ENCODE measurements at regions not wholly inside any gene's neighbourhood (a gene's known extent, or its start where the extent isn't known, plus 50 kb on each side); places are given as distances from the start of the nearest gene placed in this dataset.

GRCh38 chr18:73973972-73974371 is 173.7 kb downstream of the FBXO15 start:
- Histone ChIP-seq H3K9ac (ENCODE audit: low read depth in 1 of 3, low read length in 3 of 3) (no peak overlapping the region), H3K9me3 (ENCODE audit: control insufficient read depth in 3 of 3, low read length in 3 of 3) (no peaks in the 10 kb centered on the region), H3K4me1 (ENCODE audit: control insufficient read depth in 3 of 3, insufficient read depth in 3 of 3, low read length in 3 of 3) (no peaks in the 10 kb centered on the region), H3K36me3 (ENCODE audit: control insufficient read depth in 3 of 3, insufficient read depth in 3 of 3, low read length in 3 of 3) (no peaks in the 10 kb centered on the region), H3K27me3 (ENCODE audit: control insufficient read depth in 3 of 3, insufficient read depth in 3 of 3, low read length in 3 of 3) (no peaks in the 10 kb centered on the region), H3K4me3 (ENCODE audit: low read length in 3 of 3) (no peak overlapping the region), H3K27ac (ENCODE audit: low read depth, low read length) (no peak overlapping the region)

- Histone ChIP-seq H3K4me1 (ENCODE audit: control insufficient read depth in 3 of 3, insufficient read depth in 3 of 3, low read length in 3 of 3) (no peaks in the 10 kb centered on the region), H3K36me3 (ENCODE audit: control insufficient read depth in 3 of 3, insufficient read depth in 3 of 3, low read length in 3 of 3) (no peaks in the 10 kb centered on the region), H3K9ac (ENCODE audit: low read depth in 1 of 3, low read length in 3 of 3) (no peak overlapping the region), H3K27ac (ENCODE audit: low read depth, low read length) (no peak overlapping the region), H3K27me3 (ENCODE audit: control insufficient read depth in 3 of 3, insufficient read depth in 3 of 3, low read length in 3 of 3) (no peaks in the 10 kb centered on the region), H3K4me3 (ENCODE audit: low read length in 3 of 3) (no peak overlapping the region), H3K9me3 (ENCODE audit: control insufficient read depth in 3 of 3, low read length in 3 of 3) (no peaks in the 10 kb centered on the region)
These were observed 180.7 kb downstream of the FBXO15 start for GRCh38 chr18:73966954-73967353.

- Histone ChIP-seq H3K4me1 (ENCODE audit: control insufficient read depth in 3 of 3, insufficient read depth in 3 of 3, low read length in 3 of 3) (no peaks in the 10 kb centered on the region), H3K27me3 (ENCODE audit: control insufficient read depth in 3 of 3, insufficient read depth in 3 of 3, low read length in 3 of 3) (peaks cover 0 to 6% (median 0%) of the 10 kb centered on the region in 3 donors), H3K36me3 (ENCODE audit: control insufficient read depth in 3 of 3, insufficient read depth in 3 of 3, low read length in 3 of 3) (no peaks in the 10 kb centered on the region), H3K9ac (ENCODE audit: low read depth in 1 of 3, low read length in 3 of 3) (no peak overlapping the region), H3K9me3 (ENCODE audit: control insufficient read depth in 3 of 3, low read length in 3 of 3) (no peaks in the 10 kb centered on the region), H3K27ac (ENCODE audit: low read depth, low read length) (no peak overlapping the region), H3K4me3 (ENCODE audit: low read length in 3 of 3) (no peak overlapping the region)
These were observed 185.4 kb downstream of the FBXO15 start for GRCh38 chr18:73962256-73962655.

- no peaks in the 10 kb centered on the region for H3K36me3 ChIP-seq (ENCODE audit: control insufficient read depth in 3 of 3, insufficient read depth in 3 of 3, low read length in 3 of 3)
- peaks cover 0 to 6% (median 0%) of the 10 kb centered on the region in 3 donors for H3K27me3 ChIP-seq (ENCODE audit: control insufficient read depth in 3 of 3, insufficient read depth in 3 of 3, low read length in 3 of 3)
- H3K4me1 ChIP-seq (ENCODE audit: control insufficient read depth in 3 of 3, insufficient read depth in 3 of 3, low read length in 3 of 3), result no peaks in the 10 kb centered on the region
- no peaks in the 10 kb centered on the region for H3K9me3 ChIP-seq (ENCODE audit: control insufficient read depth in 3 of 3, low read length in 3 of 3)
- no peak overlapping the region for H3K9ac ChIP-seq (ENCODE audit: low read depth in 1 of 3, low read length in 3 of 3)
- H3K4me3 ChIP-seq (ENCODE audit: low read length in 3 of 3), result no peak overlapping the region
- H3K27ac ChIP-seq (ENCODE audit: low read depth, low read length), result no peak overlapping the region
These were observed 185.8 kb downstream of the FBXO15 start for GRCh38 chr18:73961804-73962203.

- no peaks in the 10 kb centered on the region for H3K36me3 ChIP-seq (ENCODE audit: control insufficient read depth in 3 of 3, insufficient read depth in 3 of 3, low read length in 3 of 3)
- no peak overlapping the region for H3K9ac ChIP-seq (ENCODE audit: low read depth in 1 of 3, low read length in 3 of 3)
- H3K27me3 ChIP-seq (ENCODE audit: control insufficient read depth in 3 of 3, insufficient read depth in 3 of 3, low read length in 3 of 3), result peaks cover 0 to 12% (median 0%) of the 10 kb centered on the region in 3 donors
- H3K4me3 ChIP-seq (ENCODE audit: low read length in 3 of 3), result no peak overlapping the region
- no peaks in the 10 kb centered on the region for H3K4me1 ChIP-seq (ENCODE audit: control insufficient read depth in 3 of 3, insufficient read depth in 3 of 3, low read length in 3 of 3)
- H3K27ac ChIP-seq (ENCODE audit: low read depth, low read length), result no peak overlapping the region
- H3K9me3 ChIP-seq (ENCODE audit: control insufficient read depth in 3 of 3, low read length in 3 of 3), result no peaks in the 10 kb centered on the region
These were observed 188.3 kb downstream of the FBXO15 start for GRCh38 chr18:73959352-73959751.

DNA sequence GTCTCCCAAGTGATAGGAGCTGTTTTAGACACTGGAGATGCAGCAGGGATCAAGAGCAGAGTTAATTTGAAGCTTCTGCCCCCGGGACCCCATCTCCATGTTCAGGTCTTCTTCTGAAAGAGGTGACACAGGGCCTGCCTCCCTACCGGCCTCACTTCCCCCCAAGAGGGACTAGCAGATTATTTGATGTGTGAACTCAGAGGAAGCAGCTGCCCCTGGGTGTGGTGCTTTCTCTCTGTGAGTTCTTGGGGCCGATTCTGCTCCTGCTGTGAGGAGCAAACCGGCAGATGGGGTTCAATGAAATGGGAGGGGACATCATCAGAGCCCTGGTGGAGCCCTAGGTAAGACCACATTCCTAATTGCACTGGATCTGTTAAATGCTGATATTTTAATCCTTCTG is 193.4 kb downstream of the FBXO15 start:
- Histone ChIP-seq H3K27ac (ENCODE audit: low read depth, low read length) (no peak overlapping the region), H3K4me1 (ENCODE audit: control insufficient read depth in 3 of 3, insufficient read depth in 3 of 3, low read length in 3 of 3) (no peaks in the 10 kb centered on the region), H3K9ac (ENCODE audit: low read depth in 1 of 3, low read length in 3 of 3) (no peak overlapping the region), H3K27me3 (ENCODE audit: control insufficient read depth in 3 of 3, insufficient read depth in 3 of 3, low read length in 3 of 3) (peaks cover 0 to 12% (median 0%) of the 10 kb centered on the region in 3 donors), H3K4me3 (ENCODE audit: low read length in 3 of 3) (no peak overlapping the region), H3K36me3 (ENCODE audit: control insufficient read depth in 3 of 3, insufficient read depth in 3 of 3, low read length in 3 of 3) (no peaks in the 10 kb centered on the region), H3K9me3 (ENCODE audit: control insufficient read depth in 3 of 3, low read length in 3 of 3) (no peaks in the 10 kb centered on the region)

- Histone ChIP-seq H3K4me3 (ENCODE audit: low read length in 3 of 3) (no peak overlapping the region), H3K36me3 (ENCODE audit: control insufficient read depth in 3 of 3, insufficient read depth in 3 of 3, low read length in 3 of 3) (no peaks in the 10 kb centered on the region), H3K4me1 (ENCODE audit: control insufficient read depth in 3 of 3, insufficient read depth in 3 of 3, low read length in 3 of 3) (no peaks in the 10 kb centered on the region), H3K9ac (ENCODE audit: low read depth in 1 of 3, low read length in 3 of 3) (no peak overlapping the region), H3K9me3 (ENCODE audit: control insufficient read depth in 3 of 3, low read length in 3 of 3) (peaks cover 0 to 2% (median 0%) of the 10 kb centered on the region in 3 donors), H3K27me3 (ENCODE audit: control insufficient read depth in 3 of 3, insufficient read depth in 3 of 3, low read length in 3 of 3) (peaks cover 0 to 5% (median 0%) of the 10 kb centered on the region in 3 donors), H3K27ac (ENCODE audit: low read depth, low read length) (no peak overlapping the region)
These were observed 195.2 kb downstream of the FBXO15 start for GRCh38 chr18:73952296-73952946.

DNA sequence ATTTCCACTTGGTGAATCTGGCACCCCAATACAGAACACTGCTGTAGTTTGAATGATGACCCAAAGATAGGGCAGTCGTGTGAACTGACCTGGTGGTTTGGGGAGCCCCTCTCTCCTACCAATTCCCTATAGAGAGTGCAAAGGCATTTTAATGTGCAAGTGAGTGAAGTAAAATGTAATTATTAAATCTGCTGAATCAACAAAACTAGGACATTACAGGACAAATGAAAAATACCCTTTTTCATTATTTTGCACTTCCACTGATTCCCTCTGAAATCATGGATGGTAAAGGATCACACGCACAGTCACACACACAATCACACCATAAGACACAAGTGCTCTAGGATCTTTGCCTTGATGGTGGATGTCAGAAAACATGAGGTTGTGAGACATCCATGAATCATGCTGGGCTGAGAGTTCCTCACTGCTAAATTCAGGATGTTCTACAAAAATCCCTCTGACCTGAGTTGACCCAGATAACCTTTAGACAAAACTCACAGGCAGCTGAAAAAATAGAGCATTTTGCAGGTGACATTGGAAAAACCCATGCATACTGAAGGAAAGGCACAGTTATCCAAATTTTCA is 197.4 kb downstream of the FBXO15 start:
- Histone ChIP-seq H3K4me1 (ENCODE audit: control insufficient read depth in 3 of 3, insufficient read depth in 3 of 3, low read length in 3 of 3) (no peaks in the 10 kb centered on the region), H3K9ac (ENCODE audit: low read depth in 1 of 3, low read length in 3 of 3) (no peak overlapping the region), H3K27me3 (ENCODE audit: control insufficient read depth in 3 of 3, insufficient read depth in 3 of 3, low read length in 3 of 3) (no peaks in the 10 kb centered on the region), H3K4me3 (ENCODE audit: low read length in 3 of 3) (no peak overlapping the region), H3K27ac (ENCODE audit: low read depth, low read length) (no peak overlapping the region), H3K36me3 (ENCODE audit: control insufficient read depth in 3 of 3, insufficient read depth in 3 of 3, low read length in 3 of 3) (no peaks in the 10 kb centered on the region), H3K9me3 (ENCODE audit: control insufficient read depth in 3 of 3, low read length in 3 of 3) (peaks cover 0 to 2% (median 0%) of the 10 kb centered on the region in 3 donors)

GRCh38 chr18:73948497-73948896 is 199.1 kb downstream of the FBXO15 start:
- no peak overlapping the region for H3K9ac ChIP-seq (ENCODE audit: low read depth in 1 of 3, low read length in 3 of 3)
- H3K9me3 ChIP-seq (ENCODE audit: control insufficient read depth in 3 of 3, low read length in 3 of 3), result peaks cover 0 to 2% (median 0%) of the 10 kb centered on the region in 3 donors
- H3K36me3 ChIP-seq (ENCODE audit: control insufficient read depth in 3 of 3, insufficient read depth in 3 of 3, low read length in 3 of 3), result no peaks in the 10 kb centered on the region
- no peak overlapping the region for H3K4me3 ChIP-seq (ENCODE audit: low read length in 3 of 3)
- no peaks in the 10 kb centered on the region for H3K27me3 ChIP-seq (ENCODE audit: control insufficient read depth in 3 of 3, insufficient read depth in 3 of 3, low read length in 3 of 3)
- no peak overlapping the region for H3K27ac ChIP-seq (ENCODE audit: low read depth, low read length)
- H3K4me1 ChIP-seq (ENCODE audit: control insufficient read depth in 3 of 3, insufficient read depth in 3 of 3, low read length in 3 of 3), result no peaks in the 10 kb centered on the region

GRCh38 chr18:73948084-73948483 is 199.6 kb downstream of the FBXO15 start:
- no peaks in the 10 kb centered on the region for H3K27me3 ChIP-seq (ENCODE audit: control insufficient read depth in 3 of 3, insufficient read depth in 3 of 3, low read length in 3 of 3)
- no peaks in the 10 kb centered on the region for H3K4me1 ChIP-seq (ENCODE audit: control insufficient read depth in 3 of 3, insufficient read depth in 3 of 3, low read length in 3 of 3)
- no peak overlapping the region for H3K27ac ChIP-seq (ENCODE audit: low read depth, low read length)
- no peaks in the 10 kb centered on the region for H3K36me3 ChIP-seq (ENCODE audit: control insufficient read depth in 3 of 3, insufficient read depth in 3 of 3, low read length in 3 of 3)
- no peak overlapping the region for H3K4me3 ChIP-seq (ENCODE audit: low read length in 3 of 3)
- H3K9me3 ChIP-seq (ENCODE audit: control insufficient read depth in 3 of 3, low read length in 3 of 3), result peaks cover 0 to 2% (median 0%) of the 10 kb centered on the region in 3 donors
- no peak overlapping the region for H3K9ac ChIP-seq (ENCODE audit: low read depth in 1 of 3, low read length in 3 of 3)

Data from skeletal muscle tissue (tissue), 3 donors.